H9 (cell line): ENCODE measurements at regions not wholly inside any gene's neighbourhood (a gene's known extent, or its start where the extent isn't known, plus 50 kb on each side); places are given as distances from the start of the nearest gene placed in this dataset.

ENCODE experiments used
- DNase-seq: peaks from one replicate; pipeline ENCODE4 v3.0.0-alpha.2; 2017
- H2AFZ ChIP-seq: one replicate; pipeline ENCODE4 v1.6.1; 2013; ENCODE audit warnings: mild to moderate bottlenecking, low read length, control low read depth, moderate library complexity
- H2AK5ac ChIP-seq: 2 replicates; pipeline ENCODE4 v1.6.1; 2013; ENCODE audit warnings: low read length, control low read depth, mixed read lengths; ENCODE audit not compliant: insufficient read length
- H2BK120ac ChIP-seq: one replicate; pipeline ENCODE4 v1.6.1; 2013; ENCODE audit warnings: low read depth, mild to moderate bottlenecking, low read length, control low read depth, inconsistent platforms; ENCODE audit not compliant: poor library complexity, severe bottlenecking
- H2BK12ac ChIP-seq: 2 replicates; pipeline ENCODE4 v1.6.1; 2013; ENCODE audit warnings: low read length, control low read depth, mixed read lengths, low read depth; ENCODE audit not compliant: insufficient read length
- H2BK15ac ChIP-seq: 2 replicates; pipeline ENCODE4 v1.6.1; 2013; ENCODE audit warnings: low read depth, low read length, control low read depth
- H2BK20ac ChIP-seq: one replicate; pipeline ENCODE4 v1.6.1; 2013; ENCODE audit warnings: low read depth, mild to moderate bottlenecking, low read length, control low read depth, inconsistent platforms; ENCODE audit not compliant: poor library complexity, severe bottlenecking
- H2BK5ac ChIP-seq: 2 replicates; pipeline ENCODE4 v1.6.1; 2013; ENCODE audit warnings: low read length, control low read depth, mixed read lengths; ENCODE audit not compliant: insufficient read length
- H3K14ac ChIP-seq: 2 replicates; pipeline ENCODE4 v1.6.1; 2013; ENCODE audit warnings: low read length, control low read depth; ENCODE audit not compliant: insufficient read depth
- H3K18ac ChIP-seq: 2 replicates; pipeline ENCODE4 v1.6.1; 2013; ENCODE audit warnings: low read depth, mild to moderate bottlenecking, mixed read lengths, low read length, control low read depth; ENCODE audit not compliant: insufficient read length
- H3K23ac ChIP-seq: 2 replicates; pipeline ENCODE4 v1.6.1; 2013; ENCODE audit warnings: low read length, control low read depth, mixed read lengths, low read depth; ENCODE audit not compliant: insufficient read length
- H3K23me2 ChIP-seq: 2 replicates; pipeline ENCODE4 v1.6.1; 2013; ENCODE audit warnings: low read depth, mild to moderate bottlenecking, mixed read lengths, low read length, control low read depth; ENCODE audit not compliant: insufficient read length, poor library complexity, severe bottlenecking
- H3K27ac ChIP-seq: 2 replicates; pipeline ENCODE4 v1.5.1; 2013; ENCODE audit warnings: low read length, control low read depth, mixed read lengths, low read depth; ENCODE audit not compliant: insufficient read length
- H3K27me3 ChIP-seq: 2 replicates; pipeline ENCODE4 v1.6.1; 2013; ENCODE audit warnings: low read length, control low read depth, inconsistent platforms; ENCODE audit not compliant: insufficient read depth
- H3K4ac ChIP-seq: 2 replicates; pipeline ENCODE4 v1.6.1; 2013; ENCODE audit warnings: low read depth, mild to moderate bottlenecking, control low read depth, inconsistent platforms, low read length, moderate library complexity
- H3K4me1 ChIP-seq: 2 replicates; pipeline ENCODE4 v1.6.1; 2013; ENCODE audit warnings: low read length, control low read depth, inconsistent platforms; ENCODE audit not compliant: insufficient read depth
- H3K4me2 ChIP-seq: 2 replicates; pipeline ENCODE4 v1.6.1; 2013; ENCODE audit warnings: low read length, control low read depth, mixed read lengths; ENCODE audit not compliant: insufficient read length, insufficient read depth
- H3K56ac ChIP-seq: 2 replicates; pipeline ENCODE4 v1.6.1; 2013; ENCODE audit warnings: low read depth, mild to moderate bottlenecking, mixed read lengths, low read length, control low read depth; ENCODE audit not compliant: insufficient read length
- H3K79me1 ChIP-seq: 2 replicates; pipeline ENCODE4 v1.6.1; 2013; ENCODE audit warnings: low read depth, mild to moderate bottlenecking, moderate library complexity, low read length, control low read depth, inconsistent platforms; ENCODE audit not compliant: insufficient read depth, poor library complexity, severe bottlenecking
- H3K79me2 ChIP-seq: 2 replicates; pipeline ENCODE4 v1.6.1; 2013; ENCODE audit warnings: low read length, control low read depth, inconsistent platforms; ENCODE audit not compliant: insufficient read depth
- H3K9ac ChIP-seq: 2 replicates; pipeline ENCODE4 v1.6.1; 2013; ENCODE audit warnings: low read length, control low read depth, mixed read lengths; ENCODE audit not compliant: insufficient read length; ENCODE audit errors: extremely low read depth
- H3K9me3 ChIP-seq: one replicate; pipeline ENCODE4 v1.6.1; 2013; ENCODE audit warnings: low read depth, low read length, inconsistent platforms; ENCODE audit not compliant: control insufficient read depth
- H3T11ph ChIP-seq: one replicate; pipeline ENCODE4 v1.6.1; 2013; ENCODE audit warnings: mild to moderate bottlenecking, low read length, control low read depth, inconsistent platforms
- H4K20me1 ChIP-seq: one replicate; pipeline ENCODE4 v1.6.1; 2013; ENCODE audit not compliant: control insufficient read depth, insufficient read length, insufficient read depth
- H4K5ac ChIP-seq: 2 replicates; pipeline ENCODE4 v1.6.1; 2013; ENCODE audit warnings: low read depth, mild to moderate bottlenecking, mixed read lengths, low read length, control low read depth; ENCODE audit not compliant: insufficient read length
- H4K8ac ChIP-seq: replicated peaks from 2 replicates; pipeline ENCODE4 v1.6.1; 2013; ENCODE audit warnings: low read length, control low read depth, mixed read lengths, low read depth; ENCODE audit not compliant: insufficient read length
- H4K91ac ChIP-seq: 2 replicates; pipeline ENCODE4 v1.6.1; 2013; ENCODE audit warnings: low read depth, mild to moderate bottlenecking, moderate library complexity, mixed read lengths, low read length, control low read depth; ENCODE audit not compliant: insufficient read length
- H3K27ac Mint-ChIP-seq, 3 experiments: 2 replicates in 2 of 3; 3 replicates in 1 of 3; pipeline ENCODE4 v1.8.0; 2020 to 2021; ENCODE audit warnings: mixed read lengths in 3 of 3, mild to moderate bottlenecking in 1 of 3, moderate library complexity in 1 of 3
- H3K27me3 Mint-ChIP-seq: 2 replicates; pipeline ENCODE4 v1.8.0; 2021; ENCODE audit warnings: low read depth, mild to moderate bottlenecking, moderate library complexity, mixed read lengths
- H3K36me3 Mint-ChIP-seq, 3 experiments: 2 replicates in 2 of 3; 3 replicates in 1 of 3; pipeline ENCODE4 v1.8.0; 2020 to 2021; ENCODE audit warnings: low read depth in 3 of 3, mixed read lengths in 3 of 3; ENCODE audit not compliant: insufficient read depth in 1 of 3
- H3K4me1 Mint-ChIP-seq, 2 experiments: 2 replicates each; pipeline ENCODE4 v1.8.0; 2020; ENCODE audit warnings: mixed read lengths in 2 of 2
- H3K4me3 Mint-ChIP-seq, 2 experiments: 2 replicates in 1 of 2; 3 replicates in 1 of 2; pipeline ENCODE4 v1.8.0; 2020 to 2021; ENCODE audit warnings: mild to moderate bottlenecking in 2 of 2, mixed read lengths in 2 of 2, moderate library complexity in 1 of 2
- H3K9me3 Mint-ChIP-seq, 2 experiments: 2 replicates in 1 of 2; 3 replicates in 1 of 2; pipeline ENCODE4 v1.8.0; 2020; ENCODE audit warnings: mild to moderate bottlenecking in 2 of 2, mixed read lengths in 2 of 2, moderate library complexity in 1 of 2
- WGBS: extraction: QIAGEN DNeasy Blood & Tissue Kit; methylation state at CpG from one replicate; pipeline ENCODE4 v1.1.7; 2013; ENCODE audit warnings: missing lambda C conversion rate, low lambda C conversion rate, mixed read lengths; ENCODE audit not compliant: insufficient read length; ENCODE audit errors: extremely low coverage; 5-methylcytosine and 5-hydroxymethylcytosine counted together
- TF ChIP-seq, protein P1 (sequence below): fragments of 200-600 bp; sonication (generic); conservative IDR thresholded peaks from 3 replicates; pipeline ENCODE4 v1.8.0; 2021; ENCODE audit warnings: antibody characterized with exemption, mild to moderate bottlenecking

DNA sequence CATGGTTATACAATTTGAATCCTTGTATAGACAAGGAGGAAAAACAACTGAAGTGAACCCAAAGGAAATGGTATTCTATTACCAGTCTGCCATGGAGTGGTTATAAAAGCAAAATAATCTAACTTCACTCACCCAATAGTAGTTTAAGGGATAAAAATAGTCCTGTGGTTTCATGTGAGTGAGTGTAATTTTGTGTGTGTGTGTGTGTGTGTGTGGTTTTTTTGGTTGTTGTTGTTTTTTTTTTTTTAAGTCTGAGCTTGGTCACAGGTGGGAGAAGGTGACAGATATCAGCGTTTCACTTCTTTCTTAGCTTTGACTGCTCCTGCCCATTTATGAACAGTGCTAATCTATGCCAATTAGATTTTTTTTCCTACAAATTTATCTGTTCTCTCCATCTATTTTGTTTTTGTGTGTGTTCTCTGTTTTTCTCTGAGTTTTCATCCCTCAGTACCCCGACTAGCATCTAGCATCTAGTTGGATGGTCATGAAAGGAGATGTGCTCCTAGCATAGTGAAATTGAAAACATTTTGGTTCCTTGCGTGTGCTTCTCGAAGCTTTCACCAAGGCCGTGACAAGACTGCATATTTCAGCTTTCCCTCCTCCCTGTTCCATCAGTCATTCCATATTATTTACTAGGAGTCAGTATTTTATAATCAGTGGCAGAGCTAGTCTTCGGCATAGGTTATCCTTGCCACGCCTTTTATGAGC is 200.1 kb upstream of the DTNA start:
- no peak overlapping the region; a peak in 1 of 7 replicates for H3K27ac Mint-ChIP-seq
- Histone ChIP-seq H3K4ac (no peak overlapping the region), H3K79me1 (no peaks in the 10 kb centered on the region), H3T11ph (no peak overlapping the region), H3K9me3 (no peaks in the 10 kb centered on the region), H2BK12ac (no peak overlapping the region), H3K9ac (no peak overlapping the region), H3K23me2 (no peaks in the 10 kb centered on the region), H3K79me2 (no peaks in the 10 kb centered on the region), H2AK5ac (no peak overlapping the region), H2AFZ (no peak overlapping the region), H2BK120ac (no peak overlapping the region), H3K23ac (no peak overlapping the region), H2BK5ac (no peak overlapping the region), H3K27ac (no peak overlapping the region), H3K14ac (no peak overlapping the region), H4K20me1 (no peaks in the 10 kb centered on the region), H3K56ac (no peak overlapping the region), H3K4me1 (peaks cover 4% of the 10 kb centered on the region), H3K27me3 (no peaks in the 10 kb centered on the region), H4K5ac (no peak overlapping the region), H2BK20ac (no peak overlapping the region), H4K8ac (no peak overlapping the region), H4K91ac (no peak overlapping the region), H2BK15ac (no peak overlapping the region), H3K18ac (no peak overlapping the region), H3K4me2 (no peak overlapping the region)
- peaks cover 7 to 16% (median 12%) of the 10 kb centered on the region in 3 experiments; a peak in 6 of 7 replicates for H3K36me3 Mint-ChIP-seq
- WGBS, result no CpG with 5 or more reads among the region's 7 CpGs
- no peak overlapping the region for H3K4me3 Mint-ChIP-seq
- DNase-seq, result no peak
- H3K4me1 Mint-ChIP-seq, result peaks cover 26 to 29% of the 10 kb centered on the region in 2 experiments
- TF ChIP-seq, protein P1, sequence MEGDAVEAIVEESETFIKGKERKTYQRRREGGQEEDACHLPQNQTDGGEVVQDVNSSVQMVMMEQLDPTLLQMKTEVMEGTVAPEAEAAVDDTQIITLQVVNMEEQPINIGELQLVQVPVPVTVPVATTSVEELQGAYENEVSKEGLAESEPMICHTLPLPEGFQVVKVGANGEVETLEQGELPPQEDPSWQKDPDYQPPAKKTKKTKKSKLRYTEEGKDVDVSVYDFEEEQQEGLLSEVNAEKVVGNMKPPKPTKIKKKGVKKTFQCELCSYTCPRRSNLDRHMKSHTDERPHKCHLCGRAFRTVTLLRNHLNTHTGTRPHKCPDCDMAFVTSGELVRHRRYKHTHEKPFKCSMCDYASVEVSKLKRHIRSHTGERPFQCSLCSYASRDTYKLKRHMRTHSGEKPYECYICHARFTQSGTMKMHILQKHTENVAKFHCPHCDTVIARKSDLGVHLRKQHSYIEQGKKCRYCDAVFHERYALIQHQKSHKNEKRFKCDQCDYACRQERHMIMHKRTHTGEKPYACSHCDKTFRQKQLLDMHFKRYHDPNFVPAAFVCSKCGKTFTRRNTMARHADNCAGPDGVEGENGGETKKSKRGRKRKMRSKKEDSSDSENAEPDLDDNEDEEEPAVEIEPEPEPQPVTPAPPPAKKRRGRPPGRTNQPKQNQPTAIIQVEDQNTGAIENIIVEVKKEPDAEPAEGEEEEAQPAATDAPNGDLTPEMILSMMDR, result no peak
- H3K9me3 Mint-ChIP-seq, result peaks cover 0 to 6% of the 10 kb centered on the region in 2 experiments; a peak in 3 of 5 replicates
- H3K27me3 Mint-ChIP-seq, result no peaks in the 10 kb centered on the region
